ENCODE measurements at regions not wholly inside any gene's neighbourhood (a gene's known extent, or its start where the extent isn't known, plus 50 kb on each side); places are given as distances from the start of the nearest gene placed in this dataset.

DNA sequence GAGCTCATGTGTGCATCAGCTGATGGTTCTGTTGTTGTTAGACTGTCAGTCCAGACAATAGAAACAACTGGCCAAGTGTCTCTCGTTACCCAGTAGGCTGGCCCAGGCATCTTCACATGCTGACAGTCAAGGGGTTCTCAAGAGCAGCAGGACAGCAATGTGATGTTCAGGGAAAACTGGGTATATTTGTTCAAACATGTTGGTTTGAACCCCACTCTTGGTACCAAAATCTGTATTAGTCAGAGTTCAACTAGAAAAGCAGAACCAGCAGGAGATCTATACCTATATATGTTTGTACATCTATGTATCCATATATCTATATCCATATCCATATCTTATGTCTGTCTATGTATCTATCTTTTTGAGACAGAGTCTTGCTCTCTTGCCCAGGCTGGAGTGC lies 108.1 kb downstream of the LRRC70 start:
- TF ChIP-seq CTCF (IDR thresholded peaks at IDR 0.05) (no peak), POLR2A (IDR thresholded peaks at IDR 0.05) (no peak)
